Ovary (tissue), 3 donors: ENCODE measurements at regions not wholly inside any gene's neighbourhood (a gene's known extent, or its start where the extent isn't known, plus 50 kb on each side); places are given as distances from the start of the nearest gene placed in this dataset.

Experiments
- CTCF ChIP-seq, 3 donors: fragments of 450-650 bp in 2 of 3; fragments of 200-600 bp in 1 of 3; IDR thresholded peaks; one replicate each; pipeline versions ENCODE4 v1.5.1 to v1.8.0; 2016 to 2022; ENCODE audit warnings: antibody characterized with exemption in 3 of 3, mild to moderate bottlenecking in 1 of 3
- EP300 ChIP-seq: sonication (generic); formaldehyde crosslinking; IDR thresholded peaks from one replicate; pipeline ENCODE4 v1.6.1; 2017; ENCODE audit warnings: antibody characterized with exemption
- POLR2A ChIP-seq: fragments of 450-650 bp; IDR thresholded peaks from one replicate; pipeline ENCODE4 v1.6.1; 2017; ENCODE audit warnings: antibody characterized with exemption, mild to moderate bottlenecking, moderate library complexity
- donor health status: DM: no; HTN: no; CAD: no.

- TF ChIP-seq EP300, result no peak
- TF ChIP-seq CTCF (IDR thresholded peaks at IDR 0.05), result no peak
- no peak for TF ChIP-seq POLR2A
Observed at GRCh38 chr4:112842513-112842912, 205.6 kb downstream of the LARP7 start.
